ENCODE measurements at regions not wholly inside any gene's neighbourhood (a gene's known extent, or its start where the extent isn't known, plus 50 kb on each side); places are given as distances from the start of the nearest gene placed in this dataset.
"Not testable (repeated sequence)": the region's sequence is repeated elsewhere in the genome, so short reads cannot be mapped to it uniquely, and the experiment has no call there.

GRCh38 chr6:88413459-88413858 is 247.3 kb upstream of the CNR1 start:
- Histone ChIP-seq H3K4me1 (ENCODE audit: control insufficient read depth in 2 of 2, insufficient read depth in 2 of 2, low read length in 2 of 2) (no peaks in the 10 kb centered on the region), H4K20me1 (ENCODE audit: control insufficient read depth, insufficient read depth, low read length, poor library complexity, severe bottlenecking) (no peaks in the 10 kb centered on the region), H3K9me3 (ENCODE audit: control extremely low read depth in 1 of 3, control insufficient read depth in 2 of 3, insufficient read depth in 1 of 3, low read length in 2 of 3) (no peaks in the 10 kb centered on the region), H3K36me3 (replicated peaks in 1 of 2; ENCODE audit: control extremely low read depth in 1 of 2, control insufficient read depth in 1 of 2, extremely low read depth in 1 of 2, insufficient read depth in 2 of 2, low read length in 1 of 2) (no peaks in the 10 kb centered on the region), H3K9ac (ENCODE audit: low read length) (no peak overlapping the region), H3K4me2 (replicated peaks; ENCODE audit: low read depth, low read length, poor library complexity, severe bottlenecking) (no peak overlapping the region), H2AFZ (ENCODE audit: insufficient read depth, low read depth, low read length, poor library complexity, severe bottlenecking) (no peak overlapping the region), H3K4me3 (ENCODE audit: control extremely low read depth in 1 of 5, extremely low read depth in 1 of 5, insufficient read depth in 1 of 5, low read depth in 2 of 5, low read length in 4 of 5) (no peak overlapping the region), H3K27me3 (replicated peaks in 1 of 4; ENCODE audit: control extremely low read depth in 1 of 4, control insufficient read depth in 3 of 4, insufficient read depth in 4 of 4, low read length in 3 of 4) (no peaks in the 10 kb centered on the region), H3K27ac (ENCODE audit: low read length in 2 of 2) (no peak overlapping the region), H3K79me2 (ENCODE audit: control insufficient read depth, insufficient read depth, low read length) (no peaks in the 10 kb centered on the region)
- Mint-ChIP-seq H3K27me3 (no peaks in the 10 kb centered on the region), H3K4me1 (no peaks in the 10 kb centered on the region), H3K4me3 (no peak overlapping the region), H3K9me3 (ENCODE audit: insufficient read depth) (peaks cover 7% of the 10 kb centered on the region), H3K27ac (no peak overlapping the region)
- CTCF ChIA-PET: no interaction called here
- intact Hi-C loops (cut with micrococcal nuclease): no loop called here
- DNase-seq: no peak
- no peak for ATAC-seq (ENCODE audit: low read depth)
- POLR2A ChIA-PET: no interaction called here
- no CpG with 5 or more reads among the region's 1 CpG for WGBS (ENCODE audit: insufficient coverage)
- TF ChIP-seq CTCF (IDR thresholded peaks at IDR 0.05) (no peak), EZH2 (IDR thresholded peaks at IDR 0.05; ENCODE audit: borderline replicate concordance, insufficient read depth, low read depth, low read length, poor library complexity, severe bottlenecking) (no peak)

DNA sequence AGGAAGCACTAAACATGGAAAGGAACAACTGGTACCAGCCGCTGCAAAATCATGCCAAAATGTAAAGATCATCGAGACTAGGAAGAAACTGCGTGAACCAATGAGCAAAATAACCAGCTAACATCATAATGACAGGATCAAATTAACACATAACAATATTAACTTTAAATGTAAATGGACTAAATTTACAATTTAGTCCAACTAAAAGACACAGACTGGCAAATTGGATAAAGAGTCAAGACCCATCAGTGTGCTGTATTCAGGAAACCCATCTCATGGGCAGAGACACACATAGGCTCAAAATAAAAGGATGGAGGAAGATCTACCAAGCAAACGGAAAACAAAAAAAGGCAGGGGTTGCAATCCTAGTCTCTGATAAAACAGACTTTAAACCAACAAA is 242.2 kb upstream of the CNR1 start:
- H3K4me3 ChIP-seq (ENCODE audit: control extremely low read depth in 1 of 5, extremely low read depth in 1 of 5, insufficient read depth in 1 of 5, low read depth in 2 of 5, low read length in 4 of 5); H3K9ac ChIP-seq (ENCODE audit: low read length); ATAC-seq (ENCODE audit: low read depth); H3K27me3 Mint-ChIP-seq; H3K27ac Mint-ChIP-seq; H3K4me1 Mint-ChIP-seq; H3K9me3 ChIP-seq (ENCODE audit: control extremely low read depth in 1 of 3, control insufficient read depth in 2 of 3, insufficient read depth in 1 of 3, low read length in 2 of 3); H3K79me2 ChIP-seq (ENCODE audit: control insufficient read depth, insufficient read depth, low read length); POLR2A ChIA-PET; H3K27me3 ChIP-seq (replicated peaks in 1 of 4; ENCODE audit: control extremely low read depth in 1 of 4, control insufficient read depth in 3 of 4, insufficient read depth in 4 of 4, low read length in 3 of 4); H3K4me2 ChIP-seq (replicated peaks; ENCODE audit: low read depth, low read length, poor library complexity, severe bottlenecking); DNase-seq; H3K27ac ChIP-seq (ENCODE audit: low read length in 2 of 2); H3K36me3 ChIP-seq (replicated peaks in 1 of 2; ENCODE audit: control extremely low read depth in 1 of 2, control insufficient read depth in 1 of 2, extremely low read depth in 1 of 2, insufficient read depth in 2 of 2, low read length in 1 of 2); CTCF ChIA-PET; H3K9me3 Mint-ChIP-seq (ENCODE audit: insufficient read depth); H4K20me1 ChIP-seq (ENCODE audit: control insufficient read depth, insufficient read depth, low read length, poor library complexity, severe bottlenecking); H3K4me1 ChIP-seq (ENCODE audit: control insufficient read depth in 2 of 2, insufficient read depth in 2 of 2, low read length in 2 of 2); H2AFZ ChIP-seq (ENCODE audit: insufficient read depth, low read depth, low read length, poor library complexity, severe bottlenecking); intact Hi-C loops (cut with micrococcal nuclease); H3K4me3 Mint-ChIP-seq: not testable (repeated sequence)
- WGBS (ENCODE audit: insufficient coverage): 100% methylated on average over 1 of the region's 4 CpGs

- CTCF ChIA-PET; intact Hi-C loops (cut with micrococcal nuclease); H3K9me3 Mint-ChIP-seq (ENCODE audit: insufficient read depth); H3K27me3 ChIP-seq (replicated peaks in 1 of 4; ENCODE audit: control extremely low read depth in 1 of 4, control insufficient read depth in 3 of 4, insufficient read depth in 4 of 4, low read length in 3 of 4); H3K27ac ChIP-seq (ENCODE audit: low read length in 2 of 2); H3K4me3 Mint-ChIP-seq; H3K27ac Mint-ChIP-seq; H3K79me2 ChIP-seq (ENCODE audit: control insufficient read depth, insufficient read depth, low read length); H3K9ac ChIP-seq (ENCODE audit: low read length); POLR2A ChIA-PET; H3K4me2 ChIP-seq (replicated peaks; ENCODE audit: low read depth, low read length, poor library complexity, severe bottlenecking); H4K20me1 ChIP-seq (ENCODE audit: control insufficient read depth, insufficient read depth, low read length, poor library complexity, severe bottlenecking); DNase-seq; H3K4me3 ChIP-seq (ENCODE audit: control extremely low read depth in 1 of 5, extremely low read depth in 1 of 5, insufficient read depth in 1 of 5, low read depth in 2 of 5, low read length in 4 of 5); H3K4me1 ChIP-seq (ENCODE audit: control insufficient read depth in 2 of 2, insufficient read depth in 2 of 2, low read length in 2 of 2); H2AFZ ChIP-seq (ENCODE audit: insufficient read depth, low read depth, low read length, poor library complexity, severe bottlenecking); H3K27me3 Mint-ChIP-seq; H3K9me3 ChIP-seq (ENCODE audit: control extremely low read depth in 1 of 3, control insufficient read depth in 2 of 3, insufficient read depth in 1 of 3, low read length in 2 of 3); H3K36me3 ChIP-seq (replicated peaks in 1 of 2; ENCODE audit: control extremely low read depth in 1 of 2, control insufficient read depth in 1 of 2, extremely low read depth in 1 of 2, insufficient read depth in 2 of 2, low read length in 1 of 2); H3K4me1 Mint-ChIP-seq; ATAC-seq (ENCODE audit: low read depth): not testable (repeated sequence)
- WGBS (ENCODE audit: insufficient coverage): 92% methylated on average over 19 of the region's 19 CpGs
Measured at GRCh38 chr6:88406674-88407073, 240.5 kb upstream of the CNR1 start.

Measured in B cell (primary cell).